Stomach (tissue), 8 donors: ENCODE measurements at regions not wholly inside any gene's neighbourhood (a gene's known extent, or its start where the extent isn't known, plus 50 kb on each side); places are given as distances from the start of the nearest gene placed in this dataset.
A peak's percentile ranks its signal among the peaks of the same experiment; 100 is the strongest.

Experiments used
- DNase-seq, 2 donors: peaks; one replicate each; pipeline versions ENCODE4 v3.0.0 to v3.0.0-alpha.2; 2013 to 2019
- H3K27ac ChIP-seq, 5 donors: fragments of 200-600 bp in 4 of 5; sonication (generic) in 4 of 5; one replicate each; pipeline ENCODE4 v1.5.1; 2013 to 2019; ENCODE audit warnings: mild to moderate bottlenecking in 1 of 5, moderate library complexity in 1 of 5
- H3K27me3 ChIP-seq, 3 donors: fragments of 200-600 bp; sonication (generic); one replicate each; pipeline ENCODE4 v1.5.1; 2017 to 2019; ENCODE audit warnings: mixed run types in 1 of 3
- H3K36me3 ChIP-seq, 4 donors: fragments of 200-600 bp; sonication (generic); 1 replicate in 3 of 4; 2 replicates in 1 of 4; pipeline ENCODE4 v1.5.1; 2016 to 2019
- H3K4me1 ChIP-seq, 4 donors: fragments of 200-600 bp; sonication (generic); one replicate each; pipeline ENCODE4 v1.5.1; 2016 to 2019
- H3K4me3 ChIP-seq, 4 donors: fragments of 200-600 bp; sonication (generic) in 3 of 4; one replicate each; pipeline ENCODE4 v1.5.1; 2016 to 2019; ENCODE audit warnings: mild to moderate bottlenecking in 1 of 4
- H3K9me3 ChIP-seq, 4 donors: fragments of 200-600 bp; sonication (generic); one replicate each; pipeline ENCODE4 v1.5.1; 2016 to 2019
- CTCF ChIP-seq, 7 experiments: fragments of 450-650 bp in 4 of 7; fragments of 200-600 bp in 3 of 7; sonication (generic) in 3 of 7; IDR thresholded peaks; one replicate each; pipeline ENCODE4 v1.5.1; 2016 to 2019; ENCODE audit warnings: antibody characterized with exemption in 7 of 7, control low read depth in 2 of 7, mild to moderate bottlenecking in 1 of 7
- EP300 ChIP-seq: sonication (generic); formaldehyde crosslinking; IDR thresholded peaks from one replicate; pipeline ENCODE4 v1.6.1; 2017; ENCODE audit warnings: antibody characterized with exemption
- POLR2A ChIP-seq, 4 donors: fragments of 450-650 bp; IDR thresholded peaks; one replicate each; pipeline ENCODE4 v1.6.1; 2016; ENCODE audit warnings: antibody characterized with exemption in 4 of 4, control low read depth in 2 of 4, mild to moderate bottlenecking in 1 of 4, moderate library complexity in 1 of 4
- POLR2AphosphoS5 ChIP-seq, 3 donors: sonication (generic); formaldehyde crosslinking; IDR thresholded peaks; one replicate each; pipeline ENCODE4 v1.6.1; 2016; ENCODE audit warnings: antibody characterized with exemption in 3 of 3
- WGBS, 5 donors: extraction: QIAGEN DNeasy Blood & Tissue Kit in 3 of 5; methylation state at CpG; one replicate each; pipeline versions ENCODE4 v1.1.5 to v1.1.7; 2013 to 2018; 5-methylcytosine and 5-hydroxymethylcytosine counted together
- intact Hi-C: fragments of 100-400 bp; cut with DNase I; formaldehyde crosslinking; loops from one replicate; pipeline ENCODE4 v1.15.1; 2023; ENCODE audit warnings: low total_unique reads
- donor health status: healthy with polysubstance abuse.
- donor health status: Bipolar disorder and iron deficiency.
- donor health status: healthy.

- WGBS, 5 donors = 79 to 98% (median 94%) methylated on average over 1 of the region's 1 CpG
- TF ChIP-seq POLR2A (IDR thresholded peaks at IDR 0.05) = no peak
- no peak for DNase-seq
- Histone ChIP-seq H3K27ac (peak overlapping the region in 2 of 5 donors; percentile 23 to 49), H3K4me1 (peaks cover 0 to 6% (median 0%) of the 10 kb centered on the region in 4 donors), H3K36me3 (no peaks in the 10 kb centered on the region), H3K4me3 (no peak overlapping the region), H3K9me3 (no peaks in the 10 kb centered on the region), H3K27me3 (peaks cover 0 to 11% (median 0%) of the 10 kb centered on the region in 3 donors)
- intact Hi-C loops = no loop called here
Observed at GRCh38 chr3:150063237-150063636, 92.5 kb upstream of the PFN2 start.

GRCh38 chr3:150062492-150062891 lies 91.8 kb upstream of the PFN2 start:
- peaks cover 0 to 6% (median 0%) of the 10 kb centered on the region in 4 donors for H3K4me1 ChIP-seq
- H3K36me3 ChIP-seq = no peaks in the 10 kb centered on the region
- H3K4me3 ChIP-seq = peak overlapping the region in 2 of 4 donors; percentile 7 to 9
- intact Hi-C loops = no loop called here
- peak overlapping the region in 4 of 5 donors; percentile 23 to 69 (median 48) for H3K27ac ChIP-seq
- DNase-seq = peak in 1 of 2 donors; percentile 54
- peaks cover 0 to 7% (median 0%) of the 10 kb centered on the region in 3 donors for H3K27me3 ChIP-seq
- TF ChIP-seq EP300 (no peak), POLR2AphosphoS5 (IDR thresholded peaks at IDR 0.05) (no peak), CTCF (IDR thresholded peaks at IDR 0.05) (no peak), POLR2A (IDR thresholded peaks at IDR 0.05) (no peak)
- WGBS, 5 donors = 31 to 62% (median 45%) methylated on average over 6 of the region's 6 CpGs
- H3K9me3 ChIP-seq = no peaks in the 10 kb centered on the region

GRCh38 chr3:150061288-150062024 lies 90.8 kb upstream of the PFN2 start:
- intact Hi-C loops = no loop called here
- peaks cover 0 to 6% (median 0%) of the 10 kb centered on the region in 4 donors for H3K4me1 ChIP-seq
- no peaks in the 10 kb centered on the region for H3K27me3 ChIP-seq
- H3K9me3 ChIP-seq = no peaks in the 10 kb centered on the region
- H3K4me3 ChIP-seq = no peak overlapping the region
- 79 to 90% (median 88%) methylated on average over 4 of the region's 4 CpGs for WGBS, 5 donors
- no peaks in the 10 kb centered on the region for H3K36me3 ChIP-seq
- no peak for DNase-seq
- no peak for TF ChIP-seq CTCF (IDR thresholded peaks at IDR 0.05)
- TF ChIP-seq POLR2AphosphoS5 (IDR thresholded peaks at IDR 0.05) = no peak
- TF ChIP-seq POLR2A (IDR thresholded peaks at IDR 0.05) = no peak
- TF ChIP-seq EP300 = no peak
- no peak overlapping the region for H3K27ac ChIP-seq

GRCh38 chr3:150059729-150060128 lies 89.0 kb upstream of the PFN2 start:
- Histone ChIP-seq H3K4me3 (no peak overlapping the region), H3K27ac (no peak overlapping the region), H3K9me3 (no peaks in the 10 kb centered on the region), H3K27me3 (no peaks in the 10 kb centered on the region), H3K4me1 (peaks cover 0 to 6% (median 0%) of the 10 kb centered on the region in 4 donors), H3K36me3 (no peaks in the 10 kb centered on the region)
- DNase-seq = no peak
- intact Hi-C loops = no loop called here
- no peak for TF ChIP-seq EP300
- TF ChIP-seq POLR2A (IDR thresholded peaks at IDR 0.05) = no peak
- TF ChIP-seq CTCF (IDR thresholded peaks at IDR 0.05) = no peak
- TF ChIP-seq POLR2AphosphoS5 (IDR thresholded peaks at IDR 0.05) = no peak
- WGBS, 5 donors = 59 to 71% (median 67%) methylated on average over 4 of the region's 4 CpGs

GRCh38 chr3:150059241-150059640 lies 88.5 kb upstream of the PFN2 start:
- Histone ChIP-seq H3K4me3 (no peak overlapping the region), H3K27ac (no peak overlapping the region), H3K4me1 (peaks cover 0 to 6% (median 0%) of the 10 kb centered on the region in 4 donors), H3K9me3 (no peaks in the 10 kb centered on the region), H3K27me3 (no peaks in the 10 kb centered on the region), H3K36me3 (no peaks in the 10 kb centered on the region)
- intact Hi-C loops = no loop called here
- TF ChIP-seq CTCF (IDR thresholded peaks at IDR 0.05) (no peak), POLR2AphosphoS5 (IDR thresholded peaks at IDR 0.05) (no peak), POLR2A (IDR thresholded peaks at IDR 0.05) (no peak)
- no peak for DNase-seq
- 50 to 90% (median 63%) methylated on average over 5 of the region's 5 CpGs for WGBS, 5 donors
